GM12874 (cell line): ENCODE measurements at regions not wholly inside any gene's neighbourhood (a gene's known extent, or its start where the extent isn't known, plus 50 kb on each side); places are given as distances from the start of the nearest gene placed in this dataset.

Source experiments
- TF ChIP-seq, protein P1 (sequence below): IDR thresholded peaks from 2 replicates; pipeline ENCODE4 v1.5.1; 2011; ENCODE audit warnings: low read depth, mild to moderate bottlenecking, control low read depth, low read length, moderate library complexity; ENCODE audit not compliant: insufficient read depth

DNA sequence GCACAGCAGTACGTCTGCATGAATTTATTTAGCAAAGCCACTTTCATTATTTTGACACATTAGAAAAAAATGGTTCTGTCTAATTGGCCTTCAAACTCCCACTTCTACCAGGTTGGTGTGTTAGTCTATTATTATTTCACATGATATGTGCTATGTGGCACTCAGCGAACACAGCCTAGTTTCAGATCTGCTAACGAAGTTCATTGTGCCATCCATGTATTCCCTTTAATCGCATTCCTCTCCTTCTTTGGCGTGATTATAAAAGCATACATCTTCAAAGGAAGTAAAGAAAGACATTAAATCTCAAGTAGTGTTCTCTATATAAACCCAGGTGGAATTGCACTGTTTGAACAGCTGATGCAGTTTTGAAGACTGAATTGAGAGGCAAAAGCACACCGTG lies 96.4 kb upstream of the CACNA2D1 start:
- TF ChIP-seq, protein P1, sequence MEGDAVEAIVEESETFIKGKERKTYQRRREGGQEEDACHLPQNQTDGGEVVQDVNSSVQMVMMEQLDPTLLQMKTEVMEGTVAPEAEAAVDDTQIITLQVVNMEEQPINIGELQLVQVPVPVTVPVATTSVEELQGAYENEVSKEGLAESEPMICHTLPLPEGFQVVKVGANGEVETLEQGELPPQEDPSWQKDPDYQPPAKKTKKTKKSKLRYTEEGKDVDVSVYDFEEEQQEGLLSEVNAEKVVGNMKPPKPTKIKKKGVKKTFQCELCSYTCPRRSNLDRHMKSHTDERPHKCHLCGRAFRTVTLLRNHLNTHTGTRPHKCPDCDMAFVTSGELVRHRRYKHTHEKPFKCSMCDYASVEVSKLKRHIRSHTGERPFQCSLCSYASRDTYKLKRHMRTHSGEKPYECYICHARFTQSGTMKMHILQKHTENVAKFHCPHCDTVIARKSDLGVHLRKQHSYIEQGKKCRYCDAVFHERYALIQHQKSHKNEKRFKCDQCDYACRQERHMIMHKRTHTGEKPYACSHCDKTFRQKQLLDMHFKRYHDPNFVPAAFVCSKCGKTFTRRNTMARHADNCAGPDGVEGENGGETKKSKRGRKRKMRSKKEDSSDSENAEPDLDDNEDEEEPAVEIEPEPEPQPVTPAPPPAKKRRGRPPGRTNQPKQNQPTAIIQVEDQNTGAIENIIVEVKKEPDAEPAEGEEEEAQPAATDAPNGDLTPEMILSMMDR: no peak

DNA sequence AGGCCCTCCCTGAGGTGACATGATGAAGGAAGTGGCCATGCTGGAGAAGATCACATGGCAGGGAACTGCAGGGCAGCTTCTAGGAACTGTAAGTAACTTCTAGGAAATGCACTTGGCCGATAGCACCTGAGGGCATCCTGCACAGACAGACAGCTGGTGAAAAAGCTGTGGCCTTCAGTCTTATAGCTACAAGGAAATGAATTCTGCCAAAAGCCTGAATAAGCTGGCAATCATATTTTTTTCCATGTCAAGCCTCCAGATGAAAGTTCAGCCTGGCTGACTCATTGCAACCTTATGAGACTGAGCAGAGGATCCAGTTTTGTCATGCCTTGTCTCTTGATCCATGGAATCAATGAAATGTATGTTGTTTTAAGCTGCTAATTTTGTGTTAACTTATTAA lies 91.1 kb upstream of the CACNA2D1 start:
- TF ChIP-seq, protein P1: no peak

DNA sequence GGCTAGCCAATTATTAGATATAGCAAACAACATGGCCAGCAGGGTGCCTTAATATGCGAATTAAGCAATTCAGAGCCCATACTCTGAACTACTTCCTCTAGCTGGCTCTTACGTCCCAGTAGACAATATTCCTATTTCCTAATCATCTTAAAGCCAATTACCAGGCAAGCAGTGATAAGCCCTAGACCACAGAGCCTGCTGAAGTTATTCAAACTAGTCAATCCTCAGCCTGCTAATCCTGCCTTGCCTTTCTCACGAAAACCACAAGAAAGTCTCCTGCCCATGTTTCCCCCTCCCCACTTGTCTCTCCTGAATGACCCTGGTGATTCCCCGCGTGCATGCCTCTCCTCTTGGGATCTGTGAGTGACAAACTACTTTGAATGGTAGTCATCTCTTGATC lies 86.8 kb upstream of the CACNA2D1 start:
- TF ChIP-seq, protein P1: no peak

DNA sequence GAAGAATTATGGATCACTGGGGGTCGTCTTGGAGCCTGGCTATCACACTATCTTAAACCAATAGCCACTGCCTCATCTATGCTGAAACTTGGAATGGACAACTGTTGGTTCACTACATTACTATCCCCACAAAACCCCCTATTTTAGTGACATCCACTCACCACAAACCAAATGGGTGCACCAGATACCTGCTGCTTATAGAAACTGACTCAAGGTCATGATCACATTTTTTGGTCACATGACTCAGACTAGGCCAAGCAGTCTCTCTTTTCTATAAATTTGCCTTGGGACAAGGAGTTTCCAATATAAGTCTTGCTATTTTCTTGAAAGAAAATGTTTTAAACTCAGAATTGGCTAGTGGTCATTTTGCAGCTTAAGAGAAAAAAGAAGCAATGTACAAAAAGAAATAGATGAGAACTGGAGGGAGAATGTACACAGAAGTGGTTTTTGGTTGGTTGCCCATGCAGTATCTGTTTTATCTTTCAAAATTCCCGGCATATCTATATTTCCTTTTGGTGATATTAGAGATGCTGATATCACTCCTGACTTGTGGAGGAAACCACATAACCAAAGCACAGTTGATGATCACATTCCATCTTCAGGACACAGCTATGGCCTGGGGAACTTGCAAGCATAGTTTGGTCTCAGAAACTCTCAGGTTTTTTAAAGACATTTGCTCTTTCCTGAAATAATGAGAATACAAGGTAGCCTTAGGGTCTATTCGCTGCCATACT lies 85.2 kb upstream of the CACNA2D1 start:
- TF ChIP-seq, protein P1: no peak

DNA sequence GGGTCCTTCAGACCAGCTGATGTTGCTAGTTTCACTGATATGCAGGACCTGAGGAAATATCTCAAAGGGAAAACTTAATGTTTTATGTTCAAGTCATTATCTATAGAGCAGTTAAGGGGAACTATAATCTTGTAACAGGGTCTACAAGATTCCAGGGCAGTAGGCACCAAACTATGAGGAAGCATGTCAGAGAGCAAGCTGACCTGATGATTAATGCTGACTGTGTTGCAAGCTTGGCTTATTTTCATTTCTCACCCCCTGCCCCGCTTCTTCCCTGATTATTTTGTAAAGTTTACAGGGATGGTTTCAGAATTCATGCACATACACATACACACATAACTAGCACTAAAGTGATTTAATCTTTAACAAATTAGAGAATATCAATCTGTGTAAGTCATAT lies 84.3 kb upstream of the CACNA2D1 start:
- TF ChIP-seq, protein P1: no peak

DNA sequence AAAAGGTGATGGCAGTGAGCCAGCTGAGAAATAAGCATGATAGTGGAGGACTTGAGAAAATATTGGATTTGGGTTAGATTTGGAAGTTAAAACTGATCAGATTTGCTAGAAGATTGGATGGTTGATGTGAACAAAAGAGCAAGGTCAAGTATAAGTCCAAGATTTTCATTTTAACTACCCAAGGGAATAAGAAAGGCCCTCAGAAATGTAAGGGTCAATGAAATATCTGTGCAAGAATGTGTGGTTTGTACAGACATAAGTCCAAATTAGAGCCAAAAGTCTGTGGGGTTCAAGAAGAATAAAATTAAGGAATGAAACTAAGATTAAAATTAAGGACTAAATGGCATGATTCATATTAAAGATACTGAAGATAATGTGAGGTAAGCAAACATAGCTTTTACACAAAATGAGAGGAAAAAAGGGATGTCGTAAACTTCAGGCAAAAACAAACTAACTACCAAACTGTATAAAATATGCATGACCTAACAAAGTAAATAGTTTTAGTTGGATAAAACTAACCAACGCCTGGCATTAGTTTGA lies 78.4 kb upstream of the CACNA2D1 start:
- TF ChIP-seq, protein P1: no peak

DNA sequence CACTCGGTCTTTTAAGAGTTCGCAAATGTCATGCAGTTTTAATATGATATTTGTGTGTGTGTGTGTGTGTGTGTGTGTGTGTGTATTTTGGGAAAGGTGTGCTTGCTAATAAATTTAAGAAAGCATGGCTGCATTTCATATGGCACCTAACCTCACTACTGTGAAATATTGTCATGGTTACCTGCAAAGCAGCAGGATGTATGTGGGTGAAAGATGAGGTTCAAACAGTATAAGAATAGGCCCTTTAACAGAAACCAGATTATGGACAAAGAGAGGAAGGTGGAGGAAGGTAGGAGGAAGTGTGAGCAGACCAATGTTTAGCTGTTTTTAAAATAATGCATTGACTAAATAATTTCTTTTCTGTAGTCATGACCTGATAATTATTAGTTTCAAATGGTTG lies 73.5 kb upstream of the CACNA2D1 start:
- TF ChIP-seq, protein P1: no peak
